ENCODE measurements at regions not wholly inside any gene's neighbourhood (a gene's known extent, or its start where the extent isn't known, plus 50 kb on each side); places are given as distances from the start of the nearest gene placed in this dataset.

GRCh38 chr18:64720781-64721464, 572.0 kb upstream of the LINC00305 start:
- Histone ChIP-seq H3K36me3 (ENCODE audit: low read depth) (no peaks in the 10 kb centered on the region), H3K4me3 (no peak overlapping the region), H2AFZ (0 out of 2 replicates have a peak overlapping the region, but pooled peaks have one; percentile 16), H3K27me3 (ENCODE audit: insufficient read depth, low read depth) (no peaks in the 10 kb centered on the region), H4K20me1 (ENCODE audit: insufficient read depth) (no peaks in the 10 kb centered on the region), H3K4me1 (replicated peaks; ENCODE audit: insufficient read depth) (peaks cover 5% of the 10 kb centered on the region; the same call in 1 of the 2 replicates), H3K79me2 (ENCODE audit: low read depth) (no peaks in the 10 kb centered on the region), H3K9me3 (ENCODE audit: insufficient read depth, low read depth) (peaks cover 3% of the 10 kb centered on the region), H3F3A (ENCODE audit: insufficient read depth, low read depth) (no peaks in the 10 kb centered on the region), H3K27ac (no peak overlapping the region), H3K9me2 (ENCODE audit: insufficient read depth) (no peaks in the 10 kb centered on the region), H3K4me2 (no peak overlapping the region)
- no TSS peak for BruUV-seq (replicated peaks)
- TF ChIP-seq EZH2 (IDR thresholded peaks at IDR 0.05; ENCODE audit: low read depth) (no peak), CTCF (conservative IDR thresholded peaks at IDR 0.05) (no peak)
- intact Hi-C loops (cut with micrococcal nuclease; ENCODE audit: unreplicated experiment), result no loop called here
- CTCF ChIA-PET, result no interaction called here
- DNase-seq, result peak in 1 of 2 experiments; percentile 2
- POLR2A ChIA-PET (ENCODE audit: unreplicated experiment), result no interaction called here

- TF ChIP-seq CTCF (conservative IDR thresholded peaks at IDR 0.05), result no peak
- no peak for TF ChIP-seq EZH2 (IDR thresholded peaks at IDR 0.05; ENCODE audit: low read depth)
- Histone ChIP-seq H3K36me3 (ENCODE audit: low read depth) (no peaks in the 10 kb centered on the region), H3K9me3 (ENCODE audit: insufficient read depth, low read depth) (peaks cover 3% of the 10 kb centered on the region), H3K27me3 (ENCODE audit: insufficient read depth, low read depth) (no peaks in the 10 kb centered on the region), H3K79me2 (ENCODE audit: low read depth) (no peaks in the 10 kb centered on the region), H2AFZ (no peak overlapping the region), H4K20me1 (ENCODE audit: insufficient read depth) (no peaks in the 10 kb centered on the region), H3K4me2 (no peak overlapping the region), H3K9me2 (ENCODE audit: insufficient read depth) (no peaks in the 10 kb centered on the region), H3K27ac (no peak overlapping the region), H3K4me1 (replicated peaks; ENCODE audit: insufficient read depth) (peaks cover 5% of the 10 kb centered on the region; the same call in 1 of the 2 replicates), H3F3A (ENCODE audit: insufficient read depth, low read depth) (no peaks in the 10 kb centered on the region), H3K4me3 (no peak overlapping the region)
- CTCF ChIA-PET, result no interaction called here
- no peak for DNase-seq
- BruUV-seq (replicated peaks), result no TSS peak
- POLR2A ChIA-PET (ENCODE audit: unreplicated experiment), result no interaction called here
- intact Hi-C loops (cut with micrococcal nuclease; ENCODE audit: unreplicated experiment), result no loop called here
These were observed 569.9 kb upstream of the LINC00305 start for GRCh38 chr18:64718808-64719207.

GRCh38 chr18:64717026-64717425, 568.1 kb upstream of the LINC00305 start:
- H3K4me2 ChIP-seq, result peak overlapping the region; percentile 40
- no peaks in the 10 kb centered on the region for H3K27me3 ChIP-seq (ENCODE audit: insufficient read depth, low read depth)
- peaks cover 5% of the 10 kb centered on the region; the same call in 1 of the 2 replicates for H3K4me1 ChIP-seq (replicated peaks; ENCODE audit: insufficient read depth)
- no peaks in the 10 kb centered on the region for H3F3A ChIP-seq (ENCODE audit: insufficient read depth, low read depth)
- H4K20me1 ChIP-seq (ENCODE audit: insufficient read depth), result no peaks in the 10 kb centered on the region
- H3K9me2 ChIP-seq (ENCODE audit: insufficient read depth), result no peaks in the 10 kb centered on the region
- no peak overlapping the region for H3K4me3 ChIP-seq
- POLR2A ChIA-PET (ENCODE audit: unreplicated experiment), result no interaction called here
- no peaks in the 10 kb centered on the region for H3K79me2 ChIP-seq (ENCODE audit: low read depth)
- peaks cover 3% of the 10 kb centered on the region; the same call in 1 of the 2 replicates for H3K9me3 ChIP-seq (ENCODE audit: insufficient read depth, low read depth)
- H3K36me3 ChIP-seq (ENCODE audit: low read depth), result no peaks in the 10 kb centered on the region
- no peak overlapping the region for H3K27ac ChIP-seq
- BruUV-seq (replicated peaks), result no TSS peak
- intact Hi-C loops (cut with micrococcal nuclease; ENCODE audit: unreplicated experiment), result no loop called here
- H2AFZ ChIP-seq, result peak overlapping the region; percentile 67
- CTCF ChIA-PET, result no interaction called here
- TF ChIP-seq EZH2 (IDR thresholded peaks at IDR 0.05; ENCODE audit: low read depth) (no peak), CTCF (conservative IDR thresholded peaks at IDR 0.05) (no peak)
- DNase-seq, result peak; percentile 8 to 47

All from PC-9 (cell line).